HEK293T (cell line): ENCODE measurements at regions not wholly inside any gene's neighbourhood (a gene's known extent, or its start where the extent isn't known, plus 50 kb on each side); places are given as distances from the start of the nearest gene placed in this dataset.
"Not testable (repeated sequence)": the region's sequence is repeated elsewhere in the genome, so short reads cannot be mapped to it uniquely, and the experiment has no call there.

Source experiments
- ARNT ChIP-seq: fragments of 450-650 bp; IDR thresholded peaks from 2 replicates; pipeline ENCODE4 v1.6.1; 2017; ENCODE audit warnings: mild to moderate bottlenecking
- ELF4 ChIP-seq: fragments of 450-650 bp; IDR thresholded peaks from 2 replicates; pipeline ENCODE4 v1.6.1; 2017; ENCODE audit warnings: antibody characterized with exemption
- FOXM1 ChIP-seq: fragments of 450-650 bp; IDR thresholded peaks from 2 replicates; pipeline ENCODE4 v1.6.1; 2017; ENCODE audit warnings: mild to moderate bottlenecking, borderline replicate concordance
- HDGF ChIP-seq: fragments of 450-650 bp; IDR thresholded peaks from 2 replicates; pipeline ENCODE4 v1.6.1; 2017; ENCODE audit warnings: antibody characterized with exemption, borderline replicate concordance
- L3MBTL2 ChIP-seq: fragments of 450-650 bp; conservative IDR thresholded peaks from 2 replicates; pipeline ENCODE4 v1.6.1; 2016; ENCODE audit warnings: mild to moderate bottlenecking
- NFRKB ChIP-seq: fragments of 450-650 bp; IDR thresholded peaks from 2 replicates; pipeline ENCODE4 v1.6.1; 2016; ENCODE audit warnings: mild to moderate bottlenecking, moderate library complexity
- SP1 ChIP-seq: fragments of 450-650 bp; IDR thresholded peaks from 2 replicates; pipeline ENCODE4 v1.6.1; 2017
- SUZ12 ChIP-seq: fragments of 450-650 bp; IDR thresholded peaks from 2 replicates; pipeline ENCODE4 v1.6.1; 2016; ENCODE audit warnings: mild to moderate bottlenecking
- TARDBP ChIP-seq: fragments of 450-650 bp; IDR thresholded peaks from 2 replicates; pipeline ENCODE4 v1.6.1; 2016
- ZNF384 ChIP-seq: fragments of 450-650 bp; IDR thresholded peaks from 2 replicates; pipeline ENCODE4 v1.6.1; 2016

DNA sequence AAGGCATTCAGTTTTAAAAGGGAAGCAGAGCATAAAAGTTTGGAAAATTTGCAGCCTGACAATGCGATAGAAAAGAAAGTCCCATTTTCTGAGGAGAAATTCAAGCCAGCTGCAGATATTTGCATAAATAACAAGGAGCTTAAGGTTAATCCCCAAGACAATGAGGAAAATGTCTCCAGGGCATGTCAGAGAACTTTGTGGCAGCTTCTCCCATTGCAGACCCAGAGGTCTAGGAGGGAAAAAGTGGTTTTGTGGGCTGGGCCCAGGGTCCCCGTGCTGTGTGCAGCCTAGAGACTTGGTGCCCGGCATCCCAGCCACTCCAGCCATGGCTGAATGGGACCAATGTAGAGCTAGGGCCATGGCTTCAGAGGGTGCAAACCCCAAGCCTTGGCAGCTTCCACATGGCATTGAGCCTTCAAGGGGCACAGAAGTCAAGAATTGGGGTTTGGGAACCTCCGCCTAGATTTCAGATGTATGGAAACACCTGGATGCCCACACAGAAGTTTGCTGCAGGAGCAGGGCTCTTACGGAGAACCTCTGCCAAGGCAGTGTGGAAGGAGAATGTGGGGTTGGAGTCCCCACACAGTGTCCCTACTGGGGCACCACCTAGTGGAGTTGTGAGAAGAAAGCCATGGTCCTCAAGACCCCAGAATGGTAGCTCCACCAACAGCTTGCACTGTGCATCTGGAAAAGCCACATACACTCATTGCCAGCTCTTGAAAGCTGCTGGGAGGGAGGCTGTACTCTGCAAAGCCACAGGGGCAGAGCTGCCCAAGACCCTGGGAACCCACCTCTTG is 62.3 kb upstream of the SSBP3 start:
- TF ChIP-seq SP1, ELF4, L3MBTL2, FOXM1, TARDBP, NFRKB, ARNT, ZNF384, SUZ12, HDGF: not testable (repeated sequence)
